HepG2 (cell line): ENCODE measurements at regions not wholly inside any gene's neighbourhood (a gene's known extent, or its start where the extent isn't known, plus 50 kb on each side); places are given as distances from the start of the nearest gene placed in this dataset.

ENCODE experiments used
- ATAC-seq: fragments of 200-7000 bp; cut with Tn5 transposase; 3 replicates; pipeline ENCODE4 v1.9.1; 2020; ENCODE audit warnings: mild to moderate bottlenecking, moderate library complexity
- BruUV-seq: library from RNA; stranded (reverse); fragments of 400-500 nt; replicated peaks from 2 replicates; lab custom pipeline; 2021; lab: Mats Ljungman, UMichigan
- CTCF ChIA-PET: fragments of 300-600 bp; formaldehyde crosslinking; extraction: SDS; loops from one replicate; lab custom pipeline; 2021; ENCODE audit warnings: low total read pairs, inconsistent platforms, low intra/inter-chr PET ratio; lab: Yijun Ruan, JAX
- POLR2A ChIA-PET: fragments of 350-600 bp; sonication (Branson Sonifier 250); formaldehyde crosslinking; loops from one replicate; lab custom pipeline; 2020; ENCODE audit warnings: antibody characterized with exemption, inconsistent platforms; lab: Yijun Ruan, JAX
- DNase-seq: peaks from one replicate; pipeline ENCODE4 v3.0.0-alpha.2; 2015; ENCODE audit warnings: low spot score
- FAIRE-seq: peaks from 3 replicates; lab custom pipeline; 2011; peaks lifted over from hg19 to GRCh38; lab: Jason Lieb, UNC
- H2AFZ ChIP-seq: one replicate; pipeline ENCODE4 v1.6.1; 2011; ENCODE audit warnings: low read length, inconsistent platforms
- H3K27ac ChIP-seq: fragments of 300-600 bp; 3 replicates; pipeline ENCODE4 v1.8.0; 2011; ENCODE audit warnings: mixed run types, mild to moderate bottlenecking, mixed read lengths, low read length, inconsistent platforms; ENCODE audit not compliant: insufficient read depth; ENCODE audit errors: extremely low read length
- H3K27me3 ChIP-seq, 2 experiments: fragments of 200-600 bp in 1 of 2; 2 replicates in 1 of 2; 3 replicates in 1 of 2; pipeline versions ENCODE4 v1.6.0 to v1.8.0; 2011; ENCODE audit warnings: low read length in 2 of 2, mild to moderate bottlenecking in 2 of 2, moderate library complexity in 2 of 2, inconsistent platforms in 1 of 2; ENCODE audit not compliant: insufficient read depth in 2 of 2, control insufficient read depth in 1 of 2
- H3K36me3 ChIP-seq, 2 experiments: fragments of 200-600 bp in 1 of 2; replicated peaks in 1 of 2; 2 replicates in 1 of 2; 3 replicates in 1 of 2; pipeline versions ENCODE4 v1.5.1 to v1.8.0; 2011; ENCODE audit warnings: low read length in 2 of 2, inconsistent platforms in 1 of 2; ENCODE audit not compliant: insufficient read depth in 2 of 2, control insufficient read depth in 1 of 2
- H3K4me1 ChIP-seq: 2 replicates; pipeline ENCODE4 v1.5.1; 2012; ENCODE audit warnings: low read length, inconsistent platforms; ENCODE audit not compliant: insufficient read depth
- H3K4me2 ChIP-seq: 2 replicates; pipeline ENCODE4 v1.6.0; 2011; ENCODE audit warnings: low read depth, low read length, inconsistent platforms
- H3K4me3 ChIP-seq, 3 experiments: fragments of 200-600 bp in 1 of 3; sonication (generic), shearing (Covaris generic) in 1 of 3; replicated peaks in 1 of 3; 2 replicates each; pipeline ENCODE4 v1.5.1; 2011 to 2016; ENCODE audit warnings: low read length in 3 of 3, inconsistent platforms in 2 of 3, low read depth in 2 of 3, mild to moderate bottlenecking in 2 of 3, control low read depth in 1 of 3, mixed read lengths in 1 of 3; ENCODE audit not compliant: insufficient read depth in 1 of 3
- H3K79me2 ChIP-seq: one replicate; pipeline ENCODE4 v1.6.1; 2011; ENCODE audit warnings: low read length, inconsistent platforms; ENCODE audit not compliant: insufficient read depth
- H3K9ac ChIP-seq: 2 replicates; pipeline ENCODE4 v1.6.0; 2011; ENCODE audit warnings: mild to moderate bottlenecking, low read depth, low read length, inconsistent platforms; ENCODE audit not compliant: insufficient read depth
- H3K9me3 ChIP-seq: 2 replicates; pipeline ENCODE4 v1.5.1; 2012; ENCODE audit warnings: mild to moderate bottlenecking, low read length
- H4K20me1 ChIP-seq: 2 replicates; pipeline ENCODE4 v1.6.0; 2011; ENCODE audit warnings: inconsistent platforms, mild to moderate bottlenecking, low read length, moderate library complexity; ENCODE audit not compliant: insufficient read depth
- ASH2L ChIP-seq: fragments of 300-600, 200-600 bp; sonication (generic); IDR thresholded peaks from 2 replicates; pipeline ENCODE4 v1.7.0; 2017; ENCODE audit warnings: low read depth, mild to moderate bottlenecking, moderate library complexity, mixed read lengths, low read length; ENCODE audit not compliant: insufficient read length
- CBX1 ChIP-seq: IDR thresholded peaks from one replicate; pipeline ENCODE4 v1.6.1; 2016; ENCODE audit warnings: antibody characterized with exemption, low read depth
- FOXC1 ChIP-seq: sonication (generic); formaldehyde crosslinking; IDR thresholded peaks from 2 replicates; pipeline ENCODE4 v1.8.0; 2022; ENCODE audit warnings: mild to moderate bottlenecking, missing genetic modification reagents, borderline replicate concordance
- MNT ChIP-seq: fragments of 450-650 bp; IDR thresholded peaks from 2 replicates; pipeline ENCODE4 v1.6.1; 2016
- TBX3 ChIP-seq: fragments of 450-650 bp; IDR thresholded peaks from 2 replicates; pipeline ENCODE4 v1.6.1; 2017; ENCODE audit warnings: antibody characterized with exemption, mild to moderate bottlenecking, inconsistent platforms, borderline replicate concordance
- ZEB1 ChIP-seq: IDR thresholded peaks from 2 replicates; pipeline ENCODE4 v1.6.1; 2012; ENCODE audit warnings: mild to moderate bottlenecking, low read depth, inconsistent platforms; ENCODE audit not compliant: insufficient replicate concordance
- ZHX1 ChIP-seq: sonication (generic); formaldehyde crosslinking; IDR thresholded peaks from 2 replicates; pipeline ENCODE4 v1.8.1; 2022; ENCODE audit warnings: low read depth, mild to moderate bottlenecking, missing genetic modification reagents
- ZNF503 ChIP-seq: sonication (generic); formaldehyde crosslinking; IDR thresholded peaks from 2 replicates; pipeline ENCODE4 v1.4.0; 2020; ENCODE audit warnings: missing genetic modification reagents
- ZSCAN25 ChIP-seq: sonication (generic); formaldehyde crosslinking; IDR thresholded peaks from 2 replicates; pipeline ENCODE4 v1.8.0; 2022; ENCODE audit warnings: mild to moderate bottlenecking, missing genetic modification reagents
- WGBS: methylation state at CpG from one replicate; pipeline ENCODE4 v1.1.6; 2017; ENCODE audit warnings: low lambda C conversion rate; 5-methylcytosine and 5-hydroxymethylcytosine counted together
- in situ Hi-C: cut with HindIII; loops from 2 replicates; pipeline ENCODE4 v1.10.0; 2017; ENCODE audit warnings: low pct_unique_long_range_greater_than_20kb; ENCODE audit not compliant: extremely low pct_ligation_motif_present
- intact Hi-C: fragments of 100-400 bp; cut with micrococcal nuclease; formaldehyde crosslinking; loops from one replicate; pipeline ENCODE4 v1.10.0; 2022; ENCODE audit not compliant: unreplicated experiment
- TF ChIP-seq, protein P1 (sequence below): sonication (generic); formaldehyde crosslinking; IDR thresholded peaks from 2 replicates; pipeline ENCODE4 v1.5.1; 2020; ENCODE audit warnings: missing genetic modification reagents, mild to moderate bottlenecking, borderline replicate concordance

DNA sequence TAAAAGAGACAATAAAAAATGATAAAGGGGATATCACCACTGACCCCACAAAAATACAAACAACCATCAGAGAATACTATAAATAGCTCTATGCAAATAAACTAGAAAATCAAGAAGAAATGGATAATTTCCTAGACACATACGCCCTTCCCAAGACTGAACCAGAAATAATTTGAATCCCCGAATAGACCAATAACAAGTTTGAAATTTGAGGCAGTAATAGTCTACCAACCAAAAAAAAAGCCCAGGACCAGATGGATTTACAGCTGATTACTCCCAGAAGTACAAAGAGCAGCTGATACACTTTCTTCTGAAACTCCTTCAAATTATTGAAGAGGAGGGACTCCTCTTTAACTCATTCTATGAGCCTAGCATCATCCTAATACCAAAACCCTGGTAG, 128.1 kb downstream of the DMRTA1 start:
- no peaks in the 10 kb centered on the region for H3K4me1 ChIP-seq
- H3K9ac ChIP-seq = no peak overlapping the region
- no peaks in the 10 kb centered on the region for H3K36me3 ChIP-seq
- ChIA-PET CTCF (no interaction called here), POLR2A (no interaction called here)
- TF ChIP-seq TBX3 (no peak), CBX1 (no peak), ZHX1 (CRISPR knock-in tag) (no peak), ASH2L (no peak), FOXC1 (CRISPR knock-in tag) (no peak), ZEB1 (no peak)
- no TSS peak for BruUV-seq
- H3K27me3 ChIP-seq = no peaks in the 10 kb centered on the region
- in situ Hi-C loops (no loop called here), intact Hi-C loops (no loop called here)
- no peaks in the 10 kb centered on the region for H4K20me1 ChIP-seq
- no peak overlapping the region for H3K4me2 ChIP-seq
- FAIRE-seq (no peak), ATAC-seq (no peak), DNase-seq (no peak)
- H3K9me3 ChIP-seq = peaks cover 84% of the 10 kb centered on the region
- H3K79me2 ChIP-seq = no peaks in the 10 kb centered on the region
- H2AFZ ChIP-seq = no peak overlapping the region
- no peak overlapping the region for H3K4me3 ChIP-seq
- H3K27ac ChIP-seq = no peak overlapping the region
- WGBS = 3% methylated on average over 2 of the region's 2 CpGs

DNA sequence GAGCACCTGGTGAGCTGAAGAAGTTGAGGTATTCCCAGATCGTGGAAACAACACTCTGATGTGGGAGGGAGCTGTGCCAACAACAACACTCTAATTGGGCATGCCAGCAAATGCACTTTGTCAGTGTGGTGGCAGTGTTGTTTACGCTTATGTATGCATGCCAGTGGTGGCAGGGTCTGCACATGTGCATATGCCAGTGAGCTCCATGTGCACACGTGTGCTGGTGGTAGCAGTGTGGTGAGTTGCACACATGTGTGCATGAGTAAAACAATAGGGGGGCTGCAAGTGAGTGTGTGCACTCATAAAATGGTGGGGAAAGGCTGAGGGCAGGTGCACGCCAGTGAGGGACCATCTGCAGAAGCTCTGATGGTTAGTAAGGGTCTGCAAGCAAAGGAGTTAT, 134.2 kb downstream of the DMRTA1 start:
- WGBS = 0% methylated on average over 2 of the region's 4 CpGs
- FAIRE-seq (no peak), ATAC-seq (no peak)

More for the DNA sequence above, 134.2 kb downstream of the DMRTA1 start:
- TF ChIP-seq MNT (peak; percentile 94), ZSCAN25 (CRISPR knock-in tag) (no peak), ZNF503 (CRISPR knock-in tag) (no peak)
- TF ChIP-seq, protein P1, sequence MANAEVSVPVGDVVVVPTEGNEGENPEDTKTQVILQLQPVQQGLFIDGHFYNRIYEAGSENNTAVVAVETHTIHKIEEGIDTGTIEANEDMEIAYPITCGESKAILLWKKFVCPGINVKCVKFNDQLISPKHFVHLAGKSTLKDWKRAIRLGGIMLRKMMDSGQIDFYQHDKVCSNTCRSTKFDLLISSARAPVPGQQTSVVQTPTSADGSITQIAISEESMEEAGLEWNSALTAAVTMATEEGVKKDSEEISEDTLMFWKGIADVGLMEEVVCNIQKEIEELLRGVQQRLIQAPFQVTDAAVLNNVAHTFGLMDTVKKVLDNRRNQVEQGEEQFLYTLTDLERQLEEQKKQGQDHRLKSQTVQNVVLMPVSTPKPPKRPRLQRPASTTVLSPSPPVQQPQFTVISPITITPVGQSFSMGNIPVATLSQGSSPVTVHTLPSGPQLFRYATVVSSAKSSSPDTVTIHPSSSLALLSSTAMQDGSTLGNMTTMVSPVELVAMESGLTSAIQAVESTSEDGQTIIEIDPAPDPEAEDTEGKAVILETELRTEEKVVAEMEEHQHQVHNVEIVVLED (CRISPR knock-in tag) = no peak
- Histone ChIP-seq H3K9me3 (peaks cover 82% of the 10 kb centered on the region), H3K79me2 (no peaks in the 10 kb centered on the region), H3K4me3 (no peak overlapping the region), H3K27me3 (no peaks in the 10 kb centered on the region), H4K20me1 (no peaks in the 10 kb centered on the region), H2AFZ (no peak overlapping the region), H3K4me2 (no peak overlapping the region), H3K4me1 (no peaks in the 10 kb centered on the region), H3K36me3 (no peaks in the 10 kb centered on the region), H3K9ac (no peak overlapping the region), H3K27ac (no peak overlapping the region)
- in situ Hi-C loops = no loop called here
- BruUV-seq = no TSS peak
- POLR2A ChIA-PET = no interaction called here
- intact Hi-C loops = no loop called here
- CTCF ChIA-PET = no interaction called here
- DNase-seq = no peak
